ENCODE measurements at regions not wholly inside any gene's neighbourhood (a gene's known extent, or its start where the extent isn't known, plus 50 kb on each side); places are given as distances from the start of the nearest gene placed in this dataset.

DNA sequence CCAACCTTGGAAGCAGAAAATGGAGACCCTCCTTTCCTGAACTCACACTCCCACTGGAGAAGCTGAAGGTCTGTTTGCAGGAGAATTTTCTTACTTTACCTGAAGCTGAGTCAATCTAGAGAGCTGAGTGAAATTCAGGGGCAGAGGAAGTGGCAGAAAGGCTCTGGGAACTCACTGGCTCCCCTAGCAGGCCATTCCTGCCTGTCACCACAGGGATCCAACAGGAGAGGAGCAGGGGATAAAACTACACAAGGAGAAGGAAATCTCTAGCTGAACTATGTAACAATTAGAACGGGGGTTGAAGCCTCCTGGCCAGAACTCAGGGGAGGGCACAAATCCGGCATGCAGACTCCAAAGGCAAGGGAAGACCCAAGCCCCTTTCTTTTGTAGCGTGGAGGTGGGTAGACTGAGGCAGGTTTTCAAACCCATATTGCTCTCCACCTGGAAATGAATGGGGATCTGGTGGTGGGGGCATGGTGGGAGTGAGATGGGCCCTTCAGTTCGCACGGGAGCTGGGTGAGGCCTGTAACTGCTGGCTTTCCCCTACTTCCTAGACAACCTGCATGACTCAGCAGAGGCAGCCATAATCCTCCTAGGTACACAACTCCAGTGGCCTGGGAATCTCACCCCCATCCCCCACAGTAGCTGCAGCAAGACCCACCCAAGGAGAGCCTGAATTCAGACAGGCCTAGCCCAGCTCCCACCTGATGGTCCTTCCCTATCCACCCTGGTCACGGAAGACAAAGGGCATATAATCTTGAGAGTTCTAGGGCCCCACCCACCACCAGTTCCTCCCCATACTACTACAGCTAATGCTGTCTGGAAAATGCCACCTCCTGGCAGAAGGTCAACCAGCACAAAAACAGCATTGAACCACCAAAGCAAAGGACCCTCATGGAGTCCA is 158.1 kb downstream of the LTN1 start:
- Histone ChIP-seq H3K27ac (ENCODE audit: low read depth, low read length) (no peak overlapping the region), H3K4me2 (ENCODE audit: low read length) (no peak overlapping the region), H2AFZ (ENCODE audit: low read depth, low read length) (no peak overlapping the region), H3K9me3 (ENCODE audit: insufficient read depth, low read depth, low read length) (no peaks in the 10 kb centered on the region), H4K20me1 (ENCODE audit: insufficient read depth, low read length) (no peaks in the 10 kb centered on the region), H3K36me3 (ENCODE audit: insufficient read depth, low read length) (no peaks in the 10 kb centered on the region), H3K4me1 (ENCODE audit: insufficient read depth, low read length) (peaks cover 3% of the 10 kb centered on the region), H3K4me3 (ENCODE audit: insufficient read depth, low read depth, low read length) (no peak overlapping the region), H3K27me3 (ENCODE audit: insufficient read depth, low read length) (no peaks in the 10 kb centered on the region), H3K79me2 (ENCODE audit: insufficient read depth, low read length) (no peaks in the 10 kb centered on the region), H3K9ac (ENCODE audit: low read length) (no peak overlapping the region)
- FAIRE-seq (no peak), DNase-seq (ENCODE audit: low read depth) (no peak)
- H3K9me3 Mint-ChIP-seq (ENCODE audit: unreplicated experiment), result no peaks in the 10 kb centered on the region
- no peaks in the 10 kb centered on the region for H3K36me3 Mint-ChIP-seq (ENCODE audit: low read depth, unreplicated experiment)
- TF ChIP-seq, protein P1, sequence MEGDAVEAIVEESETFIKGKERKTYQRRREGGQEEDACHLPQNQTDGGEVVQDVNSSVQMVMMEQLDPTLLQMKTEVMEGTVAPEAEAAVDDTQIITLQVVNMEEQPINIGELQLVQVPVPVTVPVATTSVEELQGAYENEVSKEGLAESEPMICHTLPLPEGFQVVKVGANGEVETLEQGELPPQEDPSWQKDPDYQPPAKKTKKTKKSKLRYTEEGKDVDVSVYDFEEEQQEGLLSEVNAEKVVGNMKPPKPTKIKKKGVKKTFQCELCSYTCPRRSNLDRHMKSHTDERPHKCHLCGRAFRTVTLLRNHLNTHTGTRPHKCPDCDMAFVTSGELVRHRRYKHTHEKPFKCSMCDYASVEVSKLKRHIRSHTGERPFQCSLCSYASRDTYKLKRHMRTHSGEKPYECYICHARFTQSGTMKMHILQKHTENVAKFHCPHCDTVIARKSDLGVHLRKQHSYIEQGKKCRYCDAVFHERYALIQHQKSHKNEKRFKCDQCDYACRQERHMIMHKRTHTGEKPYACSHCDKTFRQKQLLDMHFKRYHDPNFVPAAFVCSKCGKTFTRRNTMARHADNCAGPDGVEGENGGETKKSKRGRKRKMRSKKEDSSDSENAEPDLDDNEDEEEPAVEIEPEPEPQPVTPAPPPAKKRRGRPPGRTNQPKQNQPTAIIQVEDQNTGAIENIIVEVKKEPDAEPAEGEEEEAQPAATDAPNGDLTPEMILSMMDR (IDR thresholded peaks at IDR 0.05; ENCODE audit: insufficient read depth, low read depth, low read length), result no peak
- no peak for TF ChIP-seq EZH2 (IDR thresholded peaks at IDR 0.05; ENCODE audit: insufficient read depth, low read length)
- H3K4me3 Mint-ChIP-seq (ENCODE audit: unreplicated experiment), result no peak overlapping the region
- H3K4me1 Mint-ChIP-seq (ENCODE audit: low read depth, unreplicated experiment), result peaks cover 8% of the 10 kb centered on the region
- H3K27me3 Mint-ChIP-seq (ENCODE audit: low read depth, unreplicated experiment), result no peaks in the 10 kb centered on the region
- H3K27ac Mint-ChIP-seq (ENCODE audit: unreplicated experiment), result no peak overlapping the region

DNA sequence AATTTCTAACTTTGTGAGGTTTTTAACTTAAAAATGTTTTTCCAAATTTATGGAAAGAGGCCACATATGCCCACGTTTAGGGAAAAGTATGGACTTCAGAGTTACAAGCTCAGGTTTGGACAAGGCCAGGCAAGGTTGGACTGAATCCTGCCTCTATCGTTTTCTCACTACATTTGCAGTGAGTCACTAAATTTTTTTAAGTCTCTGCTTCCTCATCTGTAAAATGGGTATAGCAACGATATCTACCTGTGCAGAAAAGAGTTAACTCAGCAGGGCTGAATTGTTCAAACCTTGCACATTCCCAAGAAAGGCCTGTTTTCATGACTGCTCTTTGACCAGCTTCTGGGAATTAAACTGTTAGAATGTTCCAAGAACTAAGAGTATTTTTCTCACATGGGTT is 159.1 kb downstream of the LTN1 start:
- H3K9me3 Mint-ChIP-seq (ENCODE audit: unreplicated experiment), result no peaks in the 10 kb centered on the region
- no peak overlapping the region for H3K4me3 Mint-ChIP-seq (ENCODE audit: unreplicated experiment)
- Histone ChIP-seq H2AFZ (ENCODE audit: low read depth, low read length) (no peak overlapping the region), H3K4me3 (ENCODE audit: insufficient read depth, low read depth, low read length) (no peak overlapping the region), H3K9ac (ENCODE audit: low read length) (no peak overlapping the region), H3K79me2 (ENCODE audit: insufficient read depth, low read length) (no peaks in the 10 kb centered on the region), H3K9me3 (ENCODE audit: insufficient read depth, low read depth, low read length) (no peaks in the 10 kb centered on the region), H4K20me1 (ENCODE audit: insufficient read depth, low read length) (no peaks in the 10 kb centered on the region), H3K27me3 (ENCODE audit: insufficient read depth, low read length) (no peaks in the 10 kb centered on the region), H3K4me2 (ENCODE audit: low read length) (no peak overlapping the region), H3K27ac (ENCODE audit: low read depth, low read length) (no peak overlapping the region), H3K4me1 (ENCODE audit: insufficient read depth, low read length) (peaks cover 3% of the 10 kb centered on the region), H3K36me3 (ENCODE audit: insufficient read depth, low read length) (no peaks in the 10 kb centered on the region)
- DNase-seq (ENCODE audit: low read depth) (no peak), FAIRE-seq (no peak)
- peaks cover 8% of the 10 kb centered on the region for H3K4me1 Mint-ChIP-seq (ENCODE audit: low read depth, unreplicated experiment)
- no peaks in the 10 kb centered on the region for H3K36me3 Mint-ChIP-seq (ENCODE audit: low read depth, unreplicated experiment)
- H3K27me3 Mint-ChIP-seq (ENCODE audit: low read depth, unreplicated experiment), result no peaks in the 10 kb centered on the region
- H3K27ac Mint-ChIP-seq (ENCODE audit: unreplicated experiment), result no peak overlapping the region
- TF ChIP-seq EZH2 (IDR thresholded peaks at IDR 0.05; ENCODE audit: insufficient read depth, low read length), result no peak
- TF ChIP-seq, protein P1 (IDR thresholded peaks at IDR 0.05; ENCODE audit: insufficient read depth, low read depth, low read length), result no peak

DNA sequence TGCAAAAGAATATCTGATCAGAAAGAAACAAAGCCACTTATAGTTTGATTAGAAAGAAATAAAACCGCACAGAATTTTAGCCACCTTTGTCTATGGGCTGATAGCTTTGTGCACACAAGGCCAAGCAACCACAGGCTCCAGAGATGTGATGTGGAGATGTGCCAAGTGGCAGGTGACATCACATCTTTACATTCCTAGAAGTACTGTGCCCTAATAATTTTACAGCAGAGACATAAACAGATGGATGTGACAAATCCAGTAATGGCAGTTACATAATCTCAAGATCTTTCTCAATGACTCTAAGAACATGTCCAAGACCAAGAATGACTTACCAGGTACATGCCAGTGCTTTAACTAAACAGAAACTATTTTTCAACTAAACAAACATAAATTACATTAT is 159.5 kb downstream of the LTN1 start:
- Histone ChIP-seq H2AFZ (ENCODE audit: low read depth, low read length) (no peak overlapping the region), H3K27me3 (ENCODE audit: insufficient read depth, low read length) (no peaks in the 10 kb centered on the region), H3K4me1 (ENCODE audit: insufficient read depth, low read length) (peaks cover 3% of the 10 kb centered on the region), H3K36me3 (ENCODE audit: insufficient read depth, low read length) (no peaks in the 10 kb centered on the region), H3K9me3 (ENCODE audit: insufficient read depth, low read depth, low read length) (no peaks in the 10 kb centered on the region), H3K9ac (ENCODE audit: low read length) (no peak overlapping the region), H3K79me2 (ENCODE audit: insufficient read depth, low read length) (no peaks in the 10 kb centered on the region), H3K4me2 (ENCODE audit: low read length) (no peak overlapping the region), H3K4me3 (ENCODE audit: insufficient read depth, low read depth, low read length) (no peak overlapping the region), H4K20me1 (ENCODE audit: insufficient read depth, low read length) (no peaks in the 10 kb centered on the region), H3K27ac (ENCODE audit: low read depth, low read length) (no peak overlapping the region)
- no peak overlapping the region for H3K27ac Mint-ChIP-seq (ENCODE audit: unreplicated experiment)
- no peak overlapping the region for H3K4me3 Mint-ChIP-seq (ENCODE audit: unreplicated experiment)
- no peak for TF ChIP-seq EZH2 (IDR thresholded peaks at IDR 0.05; ENCODE audit: insufficient read depth, low read length)
- TF ChIP-seq, protein P1 (IDR thresholded peaks at IDR 0.05; ENCODE audit: insufficient read depth, low read depth, low read length), result no peak
- peaks cover 8% of the 10 kb centered on the region for H3K4me1 Mint-ChIP-seq (ENCODE audit: low read depth, unreplicated experiment)
- H3K36me3 Mint-ChIP-seq (ENCODE audit: low read depth, unreplicated experiment), result no peaks in the 10 kb centered on the region
- no peaks in the 10 kb centered on the region for H3K9me3 Mint-ChIP-seq (ENCODE audit: unreplicated experiment)
- no peak for DNase-seq (ENCODE audit: low read depth)
- no peak for FAIRE-seq
- no peaks in the 10 kb centered on the region for H3K27me3 Mint-ChIP-seq (ENCODE audit: low read depth, unreplicated experiment)
